Subcutaneous abdominal adipose tissue (tissue), 5 donors: ENCODE measurements at regions not wholly inside any gene's neighbourhood (a gene's known extent, or its start where the extent isn't known, plus 50 kb on each side); places are given as distances from the start of the nearest gene placed in this dataset.

Experiments
- H3K27ac ChIP-seq: one replicate; pipeline ENCODE4 v1.7.0; 2013; ENCODE audit warnings: low read depth, mild to moderate bottlenecking, inconsistent platforms, low read length, moderate library complexity
- H3K27me3 ChIP-seq, 5 donors: one replicate each; pipeline ENCODE4 v1.7.0; 2013; ENCODE audit warnings: low read length in 5 of 5, inconsistent platforms in 1 of 5; ENCODE audit not compliant: control insufficient read depth in 5 of 5, insufficient read depth in 4 of 5
- H3K36me3 ChIP-seq, 5 donors: one replicate each; pipeline ENCODE4 v1.7.0; 2013; ENCODE audit warnings: low read length in 5 of 5; ENCODE audit not compliant: control insufficient read depth in 5 of 5, insufficient read depth in 5 of 5
- H3K4me1 ChIP-seq, 5 donors: one replicate each; pipeline ENCODE4 v1.7.0; 2013; ENCODE audit warnings: low read length in 5 of 5, mild to moderate bottlenecking in 3 of 5, moderate library complexity in 1 of 5; ENCODE audit not compliant: control insufficient read depth in 5 of 5, insufficient read depth in 5 of 5
- H3K4me3 ChIP-seq, 5 donors: one replicate each; pipeline ENCODE4 v1.7.0; 2013; ENCODE audit warnings: low read length in 5 of 5, low read depth in 1 of 5
- H3K9ac ChIP-seq, 5 donors: one replicate each; pipeline ENCODE4 v1.7.0; 2013; ENCODE audit warnings: low read length in 5 of 5, mild to moderate bottlenecking in 4 of 5, moderate library complexity in 3 of 5
- H3K9me3 ChIP-seq, 5 donors: one replicate each; pipeline ENCODE4 v1.7.0; 2013; ENCODE audit warnings: low read length in 5 of 5; ENCODE audit not compliant: control insufficient read depth in 5 of 5
- donor health status: healthy.
- donor health status: healthy.
- donor health status: healthy.
- donor health status: healthy.
- donor health status: healthy.

DNA sequence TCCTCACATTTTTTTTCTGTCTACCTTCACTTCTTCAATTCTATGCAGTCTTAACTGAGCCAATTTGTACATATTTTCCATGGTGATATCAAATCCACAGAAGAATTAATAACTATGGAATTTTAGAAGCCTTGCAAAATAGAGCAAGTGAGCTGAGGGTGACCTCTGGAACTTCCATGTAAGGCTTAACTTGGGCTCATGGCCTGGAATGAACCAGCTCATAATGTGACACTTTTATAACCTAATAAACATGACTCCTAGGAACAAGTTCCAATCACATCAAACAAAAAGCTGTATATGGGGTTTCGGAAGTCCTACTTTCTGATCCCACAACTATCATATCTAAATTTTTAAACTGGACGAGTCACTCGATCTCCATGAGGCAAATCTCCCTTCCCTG, 232.4 kb downstream of the FOXA2 start:
- Histone ChIP-seq H3K9me3 (no peaks in the 10 kb centered on the region), H3K27me3 (peaks cover 2 to 14% (median 6%) of the 10 kb centered on the region in 5 donors), H3K27ac (no peak overlapping the region), H3K4me1 (no peaks in the 10 kb centered on the region), H3K9ac (no peak overlapping the region), H3K4me3 (no peak overlapping the region), H3K36me3 (no peaks in the 10 kb centered on the region)

- Histone ChIP-seq H3K4me3 (no peak overlapping the region), H3K27ac (no peak overlapping the region), H3K36me3 (no peaks in the 10 kb centered on the region), H3K9ac (no peak overlapping the region), H3K27me3 (peaks cover 0 to 19% (median 11%) of the 10 kb centered on the region in 5 donors), H3K9me3 (no peaks in the 10 kb centered on the region), H3K4me1 (no peaks in the 10 kb centered on the region)
Measured at GRCh38 chr20:22350624-22351023, 233.7 kb downstream of the FOXA2 start.

DNA sequence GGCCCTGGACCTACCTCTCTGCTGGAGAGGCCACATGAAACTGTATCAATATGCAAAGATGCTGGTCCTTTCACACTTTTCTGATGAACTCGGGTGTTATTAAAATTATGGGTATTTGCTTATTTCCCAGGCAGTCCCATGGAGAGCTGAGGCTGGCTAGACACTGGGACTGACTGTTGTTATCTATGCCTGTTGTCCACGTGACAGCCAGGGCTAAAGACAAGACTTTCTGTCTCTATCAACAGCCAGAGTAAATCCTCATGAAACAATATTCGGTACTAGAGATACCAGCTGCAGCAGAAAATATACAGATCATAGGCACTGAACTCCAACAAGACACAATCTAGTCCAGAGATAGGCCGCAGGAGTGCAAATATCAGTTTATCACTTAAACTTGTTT, 236.4 kb downstream of the FOXA2 start:
- Histone ChIP-seq H3K9me3 (no peaks in the 10 kb centered on the region), H3K9ac (no peak overlapping the region), H3K4me1 (no peaks in the 10 kb centered on the region), H3K4me3 (no peak overlapping the region), H3K36me3 (no peaks in the 10 kb centered on the region), H3K27me3 (peaks cover 2 to 14% (median 11%) of the 10 kb centered on the region in 5 donors), H3K27ac (no peak overlapping the region)

DNA sequence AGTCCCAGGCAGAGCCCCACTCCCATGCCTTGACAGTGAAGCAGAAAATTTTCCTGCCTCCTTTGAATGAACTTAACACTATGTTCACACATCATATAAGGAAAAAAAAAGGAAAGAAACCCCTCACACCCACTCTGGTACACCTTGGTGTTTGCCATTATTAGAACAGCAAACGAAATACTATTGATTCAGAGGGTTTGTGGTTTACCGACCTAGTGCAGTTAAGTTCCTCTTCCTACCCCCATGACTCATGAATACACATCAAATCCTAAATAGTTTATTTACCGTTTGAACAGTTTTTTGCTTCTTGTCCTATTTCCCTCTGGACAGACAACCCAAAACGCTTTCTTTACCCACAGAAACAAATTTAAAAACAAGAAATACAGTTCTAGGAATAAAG, 237.7 kb downstream of the FOXA2 start:
- no peaks in the 10 kb centered on the region for H3K9me3 ChIP-seq
- H3K9ac ChIP-seq: no peak overlapping the region
- H3K27ac ChIP-seq: no peak overlapping the region
- peaks cover 2 to 14% (median 11%) of the 10 kb centered on the region in 5 donors for H3K27me3 ChIP-seq
- no peaks in the 10 kb centered on the region for H3K4me1 ChIP-seq
- no peak overlapping the region for H3K4me3 ChIP-seq
- no peaks in the 10 kb centered on the region for H3K36me3 ChIP-seq

GRCh38 chr20:22343612-22344011, 240.8 kb downstream of the FOXA2 start:
- H3K9ac ChIP-seq: no peak overlapping the region
- no peak overlapping the region for H3K4me3 ChIP-seq
- no peaks in the 10 kb centered on the region for H3K36me3 ChIP-seq
- peaks cover 0 to 15% (median 10%) of the 10 kb centered on the region in 5 donors for H3K27me3 ChIP-seq
- no peak overlapping the region for H3K27ac ChIP-seq
- H3K4me1 ChIP-seq: no peaks in the 10 kb centered on the region
- H3K9me3 ChIP-seq: no peaks in the 10 kb centered on the region

DNA sequence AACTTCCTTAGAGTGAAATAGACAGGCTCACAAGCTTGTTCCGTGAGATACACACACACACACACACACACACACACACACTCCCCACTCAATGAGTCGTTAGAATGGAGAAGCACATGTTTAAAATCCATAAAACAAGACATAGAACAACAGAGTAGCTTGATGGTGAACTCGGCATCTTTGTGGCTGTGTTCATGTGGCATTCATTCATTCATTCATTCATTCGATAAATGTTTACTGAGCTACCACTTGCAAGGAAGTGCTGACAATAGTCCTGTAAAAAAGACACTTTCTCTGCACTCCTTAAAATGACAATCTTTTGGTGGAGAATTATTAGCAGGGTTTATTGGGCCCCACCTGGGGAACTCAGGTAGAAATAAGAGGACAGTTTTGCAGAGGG, 242.0 kb downstream of the FOXA2 start:
- Histone ChIP-seq H3K9ac (no peak overlapping the region), H3K4me1 (no peaks in the 10 kb centered on the region), H3K27ac (no peak overlapping the region), H3K27me3 (peaks cover 0 to 19% (median 4%) of the 10 kb centered on the region in 5 donors), H3K36me3 (no peaks in the 10 kb centered on the region), H3K4me3 (no peak overlapping the region), H3K9me3 (no peaks in the 10 kb centered on the region)

DNA sequence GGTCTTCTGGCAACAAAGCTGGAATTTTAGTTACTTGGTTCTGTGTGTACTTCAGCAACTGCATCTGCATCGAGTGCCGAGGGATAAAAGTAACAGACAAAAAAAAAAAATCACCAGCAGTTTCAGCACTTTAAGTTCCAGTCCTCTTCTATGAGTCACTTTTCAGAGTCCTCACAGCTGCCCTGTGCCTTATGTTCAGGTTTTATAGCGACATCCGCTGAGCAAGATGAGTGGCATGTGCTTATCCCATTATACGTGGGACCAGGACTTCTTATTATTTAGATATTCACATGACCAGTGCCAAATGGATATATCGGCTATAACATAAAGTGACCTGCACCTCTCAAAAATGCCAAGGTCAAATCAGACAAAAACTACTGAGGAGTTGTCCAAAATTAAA, 242.9 kb downstream of the FOXA2 start:
- no peak overlapping the region for H3K9ac ChIP-seq
- H3K27me3 ChIP-seq: peaks cover 0 to 23% (median 3%) of the 10 kb centered on the region in 5 donors
- H3K36me3 ChIP-seq: no peaks in the 10 kb centered on the region
- no peak overlapping the region for H3K4me3 ChIP-seq
- no peak overlapping the region for H3K27ac ChIP-seq
- no peaks in the 10 kb centered on the region for H3K9me3 ChIP-seq
- H3K4me1 ChIP-seq: no peaks in the 10 kb centered on the region

DNA sequence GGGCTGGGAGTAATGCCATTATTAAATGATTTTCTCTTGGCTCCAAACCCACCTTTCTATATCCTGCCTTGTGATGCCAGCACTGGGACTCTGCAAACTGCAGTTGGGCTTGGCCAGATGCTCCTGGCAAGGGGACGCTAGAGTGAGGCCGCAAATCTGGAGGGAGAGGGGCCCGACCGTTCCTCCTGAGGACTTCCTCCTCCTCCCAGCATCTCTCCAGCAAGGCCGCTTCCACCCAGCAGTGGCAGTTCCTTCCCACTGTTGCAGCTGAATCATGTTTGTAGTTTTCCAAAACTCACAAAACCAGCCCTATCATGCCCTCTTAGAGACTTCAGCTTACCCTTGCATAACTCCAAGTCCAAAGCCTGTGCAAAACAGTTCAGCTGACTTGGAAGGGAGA, 244.4 kb downstream of the FOXA2 start:
- no peaks in the 10 kb centered on the region for H3K4me1 ChIP-seq
- H3K9ac ChIP-seq: no peak overlapping the region
- H3K9me3 ChIP-seq: no peaks in the 10 kb centered on the region
- H3K27ac ChIP-seq: no peak overlapping the region
- H3K36me3 ChIP-seq: no peaks in the 10 kb centered on the region
- peaks cover 0 to 18% (median 3%) of the 10 kb centered on the region in 5 donors for H3K27me3 ChIP-seq
- H3K4me3 ChIP-seq: no peak overlapping the region

DNA sequence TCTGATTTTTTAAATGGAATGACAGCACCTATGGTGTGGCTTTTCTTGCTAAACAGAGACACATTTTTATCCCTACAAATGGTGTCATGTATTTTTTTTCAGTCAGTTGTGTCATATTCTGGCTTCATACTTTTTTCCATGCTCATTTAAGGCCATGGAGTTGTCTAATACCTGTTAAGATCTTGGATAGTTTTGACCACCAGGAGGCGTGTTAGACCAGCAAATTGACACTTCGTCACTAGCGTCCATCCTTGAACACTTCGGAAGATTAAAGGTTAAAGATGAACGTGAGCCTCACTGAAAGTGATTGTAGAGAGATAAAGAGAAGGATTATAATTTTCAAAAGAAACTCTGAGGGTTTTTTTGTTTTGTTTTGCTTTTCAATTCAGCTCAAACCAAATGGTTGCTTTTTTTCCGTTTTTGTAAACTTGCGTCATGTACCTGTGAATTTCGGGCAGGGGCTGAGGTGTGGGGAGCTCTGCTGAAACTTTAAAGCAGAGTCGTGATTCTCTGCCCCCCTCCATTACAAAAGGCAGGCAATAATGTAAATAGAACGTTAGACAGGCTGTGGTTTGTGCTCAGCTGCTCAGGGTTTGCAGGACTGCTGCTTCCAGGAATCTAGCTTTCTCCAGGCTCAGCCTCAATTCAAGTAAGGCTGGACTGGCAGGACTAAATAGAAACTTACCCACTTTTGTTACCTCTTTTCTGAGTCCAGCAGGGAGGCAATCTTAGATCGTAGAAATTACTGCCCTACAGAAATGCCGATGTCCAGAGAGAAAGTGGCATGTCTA, 245.1 kb downstream of the FOXA2 start:
- no peaks in the 10 kb centered on the region for H3K36me3 ChIP-seq
- H3K4me3 ChIP-seq: no peak overlapping the region
- no peaks in the 10 kb centered on the region for H3K9me3 ChIP-seq
- no peaks in the 10 kb centered on the region for H3K4me1 ChIP-seq
- no peak overlapping the region for H3K9ac ChIP-seq
- no peak overlapping the region for H3K27ac ChIP-seq
- peaks cover 0 to 18% (median 3%) of the 10 kb centered on the region in 5 donors for H3K27me3 ChIP-seq

GRCh38 chr20:22338140-22338708, 246.1 kb downstream of the FOXA2 start:
- Histone ChIP-seq H3K27me3 (peaks cover 0 to 23% (median 3%) of the 10 kb centered on the region in 5 donors), H3K9me3 (no peaks in the 10 kb centered on the region), H3K9ac (no peak overlapping the region), H3K4me3 (no peak overlapping the region), H3K27ac (no peak overlapping the region), H3K4me1 (no peaks in the 10 kb centered on the region), H3K36me3 (no peaks in the 10 kb centered on the region)
